ENCODE measurements at regions not wholly inside any gene's neighbourhood (a gene's known extent, or its start where the extent isn't known, plus 50 kb on each side); places are given as distances from the start of the nearest gene placed in this dataset.

DNA sequence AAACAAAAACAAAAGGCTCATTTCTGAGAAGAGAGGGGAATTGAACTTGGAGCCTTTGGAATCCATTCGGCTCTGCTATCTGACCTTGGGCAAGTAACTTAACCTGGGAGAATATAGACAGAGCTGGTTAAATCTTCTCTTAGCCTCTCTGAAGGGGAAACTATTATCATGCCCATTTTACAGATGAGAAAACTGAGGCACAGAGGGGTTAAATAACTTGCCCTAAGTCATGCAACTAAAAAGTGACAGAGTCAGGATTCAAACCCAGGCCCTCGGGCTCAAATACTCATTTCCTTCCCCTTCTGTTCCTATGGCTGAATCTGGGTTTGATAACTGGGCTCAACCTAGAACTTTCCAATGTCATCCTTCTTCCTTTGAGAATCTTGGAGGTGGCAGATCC, 291.3 kb upstream of the MSX2 start:
- H3K27ac ChIP-seq (ENCODE audit: insufficient read depth, low read length), result no peak overlapping the region
- H3K9me3 ChIP-seq (ENCODE audit: control insufficient read depth, insufficient read depth, low read depth, low read length), result no peaks in the 10 kb centered on the region
- no peak overlapping the region for H3K4me3 ChIP-seq (replicated peaks in 1 of 4; ENCODE audit: control extremely low read depth in 1 of 4, insufficient read depth in 1 of 4, low read depth in 3 of 4, low read length in 4 of 4)
- DNase-seq (ENCODE audit: low read depth in 2 of 2), result no peak
- H3K4me1 ChIP-seq (ENCODE audit: control insufficient read depth, extremely low read depth, insufficient read depth, low read length), result no peaks in the 10 kb centered on the region
- H3K27me3 ChIP-seq (ENCODE audit: control insufficient read depth, insufficient read depth, low read length), result no peaks in the 10 kb centered on the region
- no peak overlapping the region for H3K9ac ChIP-seq (ENCODE audit: insufficient read depth, low read length)
- no peaks in the 10 kb centered on the region for H3K79me2 ChIP-seq (ENCODE audit: control insufficient read depth, insufficient read depth, low read length)
- H4K20me1 ChIP-seq (ENCODE audit: control insufficient read depth, extremely low read depth, insufficient read depth, low read length), result no peaks in the 10 kb centered on the region
- no peak overlapping the region for H2AFZ ChIP-seq (ENCODE audit: low read length)
- TF ChIP-seq EZH2 (IDR thresholded peaks at IDR 0.05; ENCODE audit: low read length, missing control alignments), result no peak
- TF ChIP-seq, protein P1, sequence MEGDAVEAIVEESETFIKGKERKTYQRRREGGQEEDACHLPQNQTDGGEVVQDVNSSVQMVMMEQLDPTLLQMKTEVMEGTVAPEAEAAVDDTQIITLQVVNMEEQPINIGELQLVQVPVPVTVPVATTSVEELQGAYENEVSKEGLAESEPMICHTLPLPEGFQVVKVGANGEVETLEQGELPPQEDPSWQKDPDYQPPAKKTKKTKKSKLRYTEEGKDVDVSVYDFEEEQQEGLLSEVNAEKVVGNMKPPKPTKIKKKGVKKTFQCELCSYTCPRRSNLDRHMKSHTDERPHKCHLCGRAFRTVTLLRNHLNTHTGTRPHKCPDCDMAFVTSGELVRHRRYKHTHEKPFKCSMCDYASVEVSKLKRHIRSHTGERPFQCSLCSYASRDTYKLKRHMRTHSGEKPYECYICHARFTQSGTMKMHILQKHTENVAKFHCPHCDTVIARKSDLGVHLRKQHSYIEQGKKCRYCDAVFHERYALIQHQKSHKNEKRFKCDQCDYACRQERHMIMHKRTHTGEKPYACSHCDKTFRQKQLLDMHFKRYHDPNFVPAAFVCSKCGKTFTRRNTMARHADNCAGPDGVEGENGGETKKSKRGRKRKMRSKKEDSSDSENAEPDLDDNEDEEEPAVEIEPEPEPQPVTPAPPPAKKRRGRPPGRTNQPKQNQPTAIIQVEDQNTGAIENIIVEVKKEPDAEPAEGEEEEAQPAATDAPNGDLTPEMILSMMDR (conservative IDR thresholded peaks at IDR 0.05 in 1 of 2, IDR thresholded peaks at IDR 0.05 in 1 of 2; ENCODE audit: low read depth in 1 of 2, low read length in 2 of 2), result no peak
- H3K4me2 ChIP-seq (ENCODE audit: extremely low read depth, insufficient read depth, low read length), result no peak overlapping the region
- H3K36me3 ChIP-seq (ENCODE audit: control insufficient read depth, insufficient read depth, low read length), result no peaks in the 10 kb centered on the region

DNA sequence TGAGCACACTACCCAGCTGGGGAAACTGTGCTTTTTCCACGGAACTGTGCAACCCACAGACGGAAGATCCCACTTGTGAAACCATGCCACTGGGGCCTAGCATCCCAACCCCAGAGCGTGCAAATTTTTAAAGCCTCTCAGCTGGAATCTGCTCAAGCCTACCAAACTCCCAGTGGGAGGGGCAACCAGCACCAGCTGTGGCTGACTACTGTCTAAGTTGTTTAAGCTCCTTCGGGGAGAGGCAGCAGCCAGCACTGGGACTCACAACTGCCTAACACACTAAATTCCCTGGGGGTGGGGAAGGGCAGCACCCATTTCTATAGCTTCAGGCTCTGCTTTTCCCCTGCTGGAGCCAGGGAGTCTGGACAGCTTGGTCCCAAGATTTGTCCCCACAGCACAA, 287.6 kb upstream of the MSX2 start:
- H3K36me3 ChIP-seq (ENCODE audit: control insufficient read depth, insufficient read depth, low read length), result no peaks in the 10 kb centered on the region
- H3K79me2 ChIP-seq (ENCODE audit: control insufficient read depth, insufficient read depth, low read length), result no peaks in the 10 kb centered on the region
- no peak overlapping the region for H3K4me2 ChIP-seq (ENCODE audit: extremely low read depth, insufficient read depth, low read length)
- H3K27me3 ChIP-seq (ENCODE audit: control insufficient read depth, insufficient read depth, low read length), result no peaks in the 10 kb centered on the region
- no peaks in the 10 kb centered on the region for H3K4me1 ChIP-seq (ENCODE audit: control insufficient read depth, extremely low read depth, insufficient read depth, low read length)
- no peak for DNase-seq (ENCODE audit: low read depth in 2 of 2)
- no peak overlapping the region for H3K27ac ChIP-seq (ENCODE audit: insufficient read depth, low read length)
- no peak for TF ChIP-seq EZH2 (IDR thresholded peaks at IDR 0.05; ENCODE audit: low read length, missing control alignments)
- TF ChIP-seq, protein P1 (conservative IDR thresholded peaks at IDR 0.05 in 1 of 2, IDR thresholded peaks at IDR 0.05 in 1 of 2; ENCODE audit: low read depth in 1 of 2, low read length in 2 of 2), result no peak
- H3K9ac ChIP-seq (ENCODE audit: insufficient read depth, low read length), result no peak overlapping the region
- no peaks in the 10 kb centered on the region for H3K9me3 ChIP-seq (ENCODE audit: control insufficient read depth, insufficient read depth, low read depth, low read length)
- no peaks in the 10 kb centered on the region for H4K20me1 ChIP-seq (ENCODE audit: control insufficient read depth, extremely low read depth, insufficient read depth, low read length)
- no peak overlapping the region for H2AFZ ChIP-seq (ENCODE audit: low read length)
- no peak overlapping the region for H3K4me3 ChIP-seq (replicated peaks in 1 of 4; ENCODE audit: control extremely low read depth in 1 of 4, insufficient read depth in 1 of 4, low read depth in 3 of 4, low read length in 4 of 4)

DNA sequence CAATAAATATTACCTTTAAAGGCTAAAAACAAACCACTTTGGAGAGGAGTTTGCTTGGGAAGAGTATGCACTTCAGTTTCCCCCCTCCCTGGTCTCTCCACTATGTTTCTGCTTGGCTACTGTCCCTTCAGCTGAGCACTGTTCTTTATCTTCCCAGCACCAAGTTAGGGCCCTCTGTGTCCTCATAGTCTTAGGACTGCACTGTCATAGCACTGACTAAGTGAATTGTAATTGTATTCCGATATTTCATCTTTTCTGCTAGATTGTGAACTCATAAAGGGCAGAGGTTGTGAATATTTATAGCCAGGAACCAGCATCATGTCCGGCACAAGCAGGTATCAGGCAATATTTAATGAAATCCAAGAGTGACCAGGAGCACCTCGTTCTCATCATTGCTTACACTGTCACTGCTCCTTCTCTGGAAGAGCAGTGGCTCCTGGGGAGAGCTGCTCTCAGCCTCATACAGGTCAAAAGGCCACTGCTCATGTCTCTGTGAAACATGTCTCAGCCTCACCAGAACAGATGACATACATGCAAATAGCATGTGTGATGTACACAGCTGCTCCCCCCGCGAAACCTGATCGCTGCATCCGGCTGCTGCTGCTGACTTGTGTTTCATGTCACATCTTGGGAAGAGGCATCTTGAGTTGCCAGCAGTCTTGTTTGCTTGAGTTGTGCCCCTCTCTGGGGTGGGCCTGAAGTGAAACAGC, 279.7 kb upstream of the MSX2 start:
- H3K27ac ChIP-seq (ENCODE audit: insufficient read depth, low read length), result no peak overlapping the region
- no peaks in the 10 kb centered on the region for H4K20me1 ChIP-seq (ENCODE audit: control insufficient read depth, extremely low read depth, insufficient read depth, low read length)
- no peak overlapping the region for H3K4me3 ChIP-seq (replicated peaks in 1 of 4; ENCODE audit: control extremely low read depth in 1 of 4, insufficient read depth in 1 of 4, low read depth in 3 of 4, low read length in 4 of 4)
- no peaks in the 10 kb centered on the region for H3K4me1 ChIP-seq (ENCODE audit: control insufficient read depth, extremely low read depth, insufficient read depth, low read length)
- no peak overlapping the region for H2AFZ ChIP-seq (ENCODE audit: low read length)
- H3K36me3 ChIP-seq (ENCODE audit: control insufficient read depth, insufficient read depth, low read length), result no peaks in the 10 kb centered on the region
- H3K27me3 ChIP-seq (ENCODE audit: control insufficient read depth, insufficient read depth, low read length), result no peaks in the 10 kb centered on the region
- H3K4me2 ChIP-seq (ENCODE audit: extremely low read depth, insufficient read depth, low read length), result no peak overlapping the region
- no peaks in the 10 kb centered on the region for H3K79me2 ChIP-seq (ENCODE audit: control insufficient read depth, insufficient read depth, low read length)
- TF ChIP-seq, protein P1 (conservative IDR thresholded peaks at IDR 0.05 in 1 of 2, IDR thresholded peaks at IDR 0.05 in 1 of 2; ENCODE audit: low read depth in 1 of 2, low read length in 2 of 2), result no peak
- no peak for TF ChIP-seq EZH2 (IDR thresholded peaks at IDR 0.05; ENCODE audit: low read length, missing control alignments)
- DNase-seq (ENCODE audit: low read depth in 2 of 2), result no peak
- H3K9me3 ChIP-seq (ENCODE audit: control insufficient read depth, insufficient read depth, low read depth, low read length), result no peaks in the 10 kb centered on the region
- no peak overlapping the region for H3K9ac ChIP-seq (ENCODE audit: insufficient read depth, low read length)
